Breast epithelium (tissue), 3 donors: ENCODE measurements at regions not wholly inside any gene's neighbourhood (a gene's known extent, or its start where the extent isn't known, plus 50 kb on each side); places are given as distances from the start of the nearest gene placed in this dataset.

Experiments
- POLR2A ChIP-seq: fragments of 450-650 bp; IDR thresholded peaks from one replicate; pipeline ENCODE4 v1.6.1; 2016; ENCODE audit warnings: antibody characterized with exemption, mild to moderate bottlenecking, moderate library complexity
- TF ChIP-seq, protein P1 (sequence below), 3 donors: fragments of 450-650 bp; IDR thresholded peaks; one replicate each; pipeline ENCODE4 v1.5.1; 2016 to 2017; ENCODE audit warnings: antibody characterized with exemption in 3 of 3, mild to moderate bottlenecking in 3 of 3, moderate library complexity in 3 of 3

DNA sequence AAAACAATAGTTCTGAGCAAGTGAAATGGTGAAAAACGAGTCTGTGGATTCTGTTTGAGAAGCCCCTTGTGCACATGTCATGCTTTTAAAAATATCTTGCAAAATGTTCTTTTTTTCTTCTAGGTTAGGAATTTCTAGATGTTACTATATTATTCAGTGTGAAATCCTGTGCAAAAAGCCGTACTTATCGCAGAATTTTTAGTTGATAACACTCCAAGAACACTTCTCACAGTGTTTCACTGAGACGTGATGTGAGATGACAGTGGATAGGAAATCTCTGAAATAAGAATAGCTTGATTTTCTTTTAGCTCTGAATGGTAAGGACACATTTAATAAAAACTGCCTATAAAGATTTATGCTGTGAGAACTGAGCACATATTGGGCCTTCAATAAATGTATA, 234.5 kb downstream of the SNAPC1 start:
- TF ChIP-seq, protein P1, sequence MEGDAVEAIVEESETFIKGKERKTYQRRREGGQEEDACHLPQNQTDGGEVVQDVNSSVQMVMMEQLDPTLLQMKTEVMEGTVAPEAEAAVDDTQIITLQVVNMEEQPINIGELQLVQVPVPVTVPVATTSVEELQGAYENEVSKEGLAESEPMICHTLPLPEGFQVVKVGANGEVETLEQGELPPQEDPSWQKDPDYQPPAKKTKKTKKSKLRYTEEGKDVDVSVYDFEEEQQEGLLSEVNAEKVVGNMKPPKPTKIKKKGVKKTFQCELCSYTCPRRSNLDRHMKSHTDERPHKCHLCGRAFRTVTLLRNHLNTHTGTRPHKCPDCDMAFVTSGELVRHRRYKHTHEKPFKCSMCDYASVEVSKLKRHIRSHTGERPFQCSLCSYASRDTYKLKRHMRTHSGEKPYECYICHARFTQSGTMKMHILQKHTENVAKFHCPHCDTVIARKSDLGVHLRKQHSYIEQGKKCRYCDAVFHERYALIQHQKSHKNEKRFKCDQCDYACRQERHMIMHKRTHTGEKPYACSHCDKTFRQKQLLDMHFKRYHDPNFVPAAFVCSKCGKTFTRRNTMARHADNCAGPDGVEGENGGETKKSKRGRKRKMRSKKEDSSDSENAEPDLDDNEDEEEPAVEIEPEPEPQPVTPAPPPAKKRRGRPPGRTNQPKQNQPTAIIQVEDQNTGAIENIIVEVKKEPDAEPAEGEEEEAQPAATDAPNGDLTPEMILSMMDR (IDR thresholded peaks at IDR 0.05): no peak
- no peak for TF ChIP-seq POLR2A
